ENCODE measurements at regions not wholly inside any gene's neighbourhood (a gene's known extent, or its start where the extent isn't known, plus 50 kb on each side); places are given as distances from the start of the nearest gene placed in this dataset.

- no peaks in the 10 kb centered on the region for H3K9me3 ChIP-seq (ENCODE audit: insufficient read depth, low read length)
- H3K27me3 ChIP-seq (ENCODE audit: low read length) = no peaks in the 10 kb centered on the region
- H3K4me2 ChIP-seq (ENCODE audit: low read depth, low read length, poor library complexity, severe bottlenecking) = no peak overlapping the region
- no peaks in the 10 kb centered on the region for H4K20me1 ChIP-seq (ENCODE audit: low read depth, low read length)
- H2AFZ ChIP-seq (ENCODE audit: low read depth, low read length, severe bottlenecking) = no peak overlapping the region
- no peaks in the 10 kb centered on the region for H3K79me2 ChIP-seq (ENCODE audit: insufficient read depth, low read length)
- no peak overlapping the region for H3K4me3 ChIP-seq (ENCODE audit: insufficient read depth, low read length, poor library complexity, severe bottlenecking)
- no peak overlapping the region for H3K9ac ChIP-seq (ENCODE audit: low read length)
- H3F3A ChIP-seq (ENCODE audit: insufficient read depth) = no peaks in the 10 kb centered on the region
- no peaks in the 10 kb centered on the region; the same call in 1 of the 2 replicates for H3K36me3 ChIP-seq (ENCODE audit: low read length)
- H3K27ac ChIP-seq (ENCODE audit: low read depth, low read length) = no peak overlapping the region
- H3K9me2 ChIP-seq (replicated peaks; ENCODE audit: insufficient read depth, low read length) = no peaks in the 10 kb centered on the region
- TF ChIP-seq EZH2phosphoT487 (conservative IDR thresholded peaks at IDR 0.05; ENCODE audit: low read length) = no peak
- TF ChIP-seq, protein P1, sequence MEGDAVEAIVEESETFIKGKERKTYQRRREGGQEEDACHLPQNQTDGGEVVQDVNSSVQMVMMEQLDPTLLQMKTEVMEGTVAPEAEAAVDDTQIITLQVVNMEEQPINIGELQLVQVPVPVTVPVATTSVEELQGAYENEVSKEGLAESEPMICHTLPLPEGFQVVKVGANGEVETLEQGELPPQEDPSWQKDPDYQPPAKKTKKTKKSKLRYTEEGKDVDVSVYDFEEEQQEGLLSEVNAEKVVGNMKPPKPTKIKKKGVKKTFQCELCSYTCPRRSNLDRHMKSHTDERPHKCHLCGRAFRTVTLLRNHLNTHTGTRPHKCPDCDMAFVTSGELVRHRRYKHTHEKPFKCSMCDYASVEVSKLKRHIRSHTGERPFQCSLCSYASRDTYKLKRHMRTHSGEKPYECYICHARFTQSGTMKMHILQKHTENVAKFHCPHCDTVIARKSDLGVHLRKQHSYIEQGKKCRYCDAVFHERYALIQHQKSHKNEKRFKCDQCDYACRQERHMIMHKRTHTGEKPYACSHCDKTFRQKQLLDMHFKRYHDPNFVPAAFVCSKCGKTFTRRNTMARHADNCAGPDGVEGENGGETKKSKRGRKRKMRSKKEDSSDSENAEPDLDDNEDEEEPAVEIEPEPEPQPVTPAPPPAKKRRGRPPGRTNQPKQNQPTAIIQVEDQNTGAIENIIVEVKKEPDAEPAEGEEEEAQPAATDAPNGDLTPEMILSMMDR (IDR thresholded peaks at IDR 0.05; ENCODE audit: insufficient read depth, low read length, poor library complexity, severe bottlenecking) = no peak
Measured at GRCh38 chr13:67369895-67370660, 139.9 kb upstream of the PCDH9 start.

GRCh38 chr13:67367399-67367798 lies 137.3 kb upstream of the PCDH9 start:
- Histone ChIP-seq H3F3A (ENCODE audit: insufficient read depth) (no peaks in the 10 kb centered on the region), H3K79me2 (ENCODE audit: insufficient read depth, low read length) (no peaks in the 10 kb centered on the region), H3K9me3 (ENCODE audit: insufficient read depth, low read length) (no peaks in the 10 kb centered on the region), H3K4me2 (ENCODE audit: low read depth, low read length, poor library complexity, severe bottlenecking) (no peak overlapping the region), H3K27ac (ENCODE audit: low read depth, low read length) (no peak overlapping the region), H3K9ac (ENCODE audit: low read length) (no peak overlapping the region), H3K27me3 (ENCODE audit: low read length) (no peaks in the 10 kb centered on the region), H3K4me3 (ENCODE audit: insufficient read depth, low read length, poor library complexity, severe bottlenecking) (no peak overlapping the region), H2AFZ (ENCODE audit: low read depth, low read length, severe bottlenecking) (peak overlapping the region; percentile 36), H3K36me3 (ENCODE audit: low read length) (no peaks in the 10 kb centered on the region), H4K20me1 (ENCODE audit: low read depth, low read length) (no peaks in the 10 kb centered on the region), H3K9me2 (replicated peaks; ENCODE audit: insufficient read depth, low read length) (no peaks in the 10 kb centered on the region)
- TF ChIP-seq EZH2phosphoT487 (conservative IDR thresholded peaks at IDR 0.05; ENCODE audit: low read length) = no peak
- TF ChIP-seq, protein P1 (IDR thresholded peaks at IDR 0.05; ENCODE audit: insufficient read depth, low read length, poor library complexity, severe bottlenecking) = no peak

DNA sequence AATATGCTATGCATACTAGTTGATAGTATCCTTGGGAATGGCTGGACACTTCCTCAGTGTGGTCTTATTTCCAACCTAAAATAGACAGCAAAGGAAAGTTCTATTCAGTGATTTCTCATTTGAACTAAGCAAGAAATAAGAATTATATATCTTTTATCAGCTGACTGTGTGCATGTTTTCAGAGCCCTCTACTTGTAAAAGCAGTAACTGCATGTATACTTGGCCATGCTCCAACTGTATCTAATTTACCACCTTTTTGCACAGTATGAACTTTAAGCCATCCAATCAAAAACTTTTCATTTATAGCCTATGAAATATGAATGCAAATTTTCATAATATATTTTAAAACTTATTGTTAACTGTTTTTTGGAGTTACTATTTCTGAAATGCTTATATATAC lies 136.4 kb upstream of the PCDH9 start:
- H3K27ac ChIP-seq (ENCODE audit: low read depth, low read length) = no peak overlapping the region
- no peaks in the 10 kb centered on the region for H3K9me3 ChIP-seq (ENCODE audit: insufficient read depth, low read length)
- H4K20me1 ChIP-seq (ENCODE audit: low read depth, low read length) = no peaks in the 10 kb centered on the region

More for the DNA sequence above, 136.4 kb upstream of the PCDH9 start:
- TF ChIP-seq, protein P1 (IDR thresholded peaks at IDR 0.05; ENCODE audit: insufficient read depth, low read length, poor library complexity, severe bottlenecking) = no peak
- no peak for TF ChIP-seq EZH2phosphoT487 (conservative IDR thresholded peaks at IDR 0.05; ENCODE audit: low read length)
- no peak overlapping the region for H3K4me2 ChIP-seq (ENCODE audit: low read depth, low read length, poor library complexity, severe bottlenecking)
- H3K4me3 ChIP-seq (ENCODE audit: insufficient read depth, low read length, poor library complexity, severe bottlenecking) = no peak overlapping the region
- H3F3A ChIP-seq (ENCODE audit: insufficient read depth) = no peaks in the 10 kb centered on the region
- no peak overlapping the region for H3K9ac ChIP-seq (ENCODE audit: low read length)
- H3K79me2 ChIP-seq (ENCODE audit: insufficient read depth, low read length) = no peaks in the 10 kb centered on the region
- no peaks in the 10 kb centered on the region for H3K36me3 ChIP-seq (ENCODE audit: low read length)
- H3K9me2 ChIP-seq (replicated peaks; ENCODE audit: insufficient read depth, low read length) = no peaks in the 10 kb centered on the region
- no peaks in the 10 kb centered on the region for H3K27me3 ChIP-seq (ENCODE audit: low read length)
- no peak overlapping the region for H2AFZ ChIP-seq (ENCODE audit: low read depth, low read length, severe bottlenecking)
